HG03469 (cell line): ENCODE measurements at regions not wholly inside any gene's neighbourhood (a gene's known extent, or its start where the extent isn't known, plus 50 kb on each side); places are given as distances from the start of the nearest gene placed in this dataset.
"Not testable (repeated sequence)": the region's sequence is repeated elsewhere in the genome, so short reads cannot be mapped to it uniquely, and the experiment has no call there.

Experiments used
- ATAC-seq: cut with Tn5 transposase; IDR thresholded peaks from one replicate; pipeline ENCODE4 v1.9.1; 2021; ENCODE audit warnings: mild to moderate bottlenecking, moderate library complexity, moderate number of reproducible peaks; ENCODE audit not compliant: unreplicated experiment

- ATAC-seq = no peak
Measured at GRCh38 chr4:188989371-188989770, 850.1 kb downstream of the TRIML1 start.

GRCh38 chr4:188992706-188993105 lies 853.5 kb downstream of the TRIML1 start:
- no peak for ATAC-seq

- no peak for ATAC-seq
Measured at GRCh38 chr4:188993871-188994270, 854.6 kb downstream of the TRIML1 start.

GRCh38 chr4:189001283-189001970 lies 862.2 kb downstream of the TRIML1 start:
- no peak for ATAC-seq

- no peak for ATAC-seq
Measured at GRCh38 chr4:189001971-189002450, 862.8 kb downstream of the TRIML1 start.

- no peak for ATAC-seq
Measured at GRCh38 chr4:189002475-189002874, 863.2 kb downstream of the TRIML1 start.

- not testable (repeated sequence) for ATAC-seq
Measured at GRCh38 chr4:189010452-189011217, 871.4 kb downstream of the TRIML1 start.

GRCh38 chr4:189021831-189022230 lies 882.6 kb downstream of the TRIML1 start:
- ATAC-seq = no peak

GRCh38 chr4:189022440-189023035 lies 883.3 kb downstream of the TRIML1 start:
- no peak for ATAC-seq

GRCh38 chr4:189029976-189030504 lies 890.8 kb downstream of the TRIML1 start:
- ATAC-seq = no peak

GRCh38 chr4:189032606-189033338 lies 893.5 kb downstream of the TRIML1 start:
- no peak for ATAC-seq

GRCh38 chr4:189033801-189034347 lies 894.6 kb downstream of the TRIML1 start:
- no peak for ATAC-seq

GRCh38 chr4:189035091-189035490 lies 895.9 kb downstream of the TRIML1 start:
- no peak for ATAC-seq

GRCh38 chr4:189035654-189036053 lies 896.4 kb downstream of the TRIML1 start:
- ATAC-seq = no peak

- no peak for ATAC-seq
Measured at GRCh38 chr4:189036906-189037305, 897.7 kb downstream of the TRIML1 start.

- ATAC-seq = no peak
Measured at GRCh38 chr4:189046642-189047041, 894.0 kb upstream of the FRG1 start.

- ATAC-seq = no peak
Measured at GRCh38 chr4:189048119-189048518, 892.6 kb upstream of the FRG1 start.

GRCh38 chr4:189049682-189050081 lies 891.0 kb upstream of the FRG1 start:
- no peak for ATAC-seq

GRCh38 chr4:189050643-189051042 lies 890.0 kb upstream of the FRG1 start:
- ATAC-seq = no peak

GRCh38 chr4:189053621-189054020 lies 887.1 kb upstream of the FRG1 start:
- ATAC-seq = no peak

- no peak for ATAC-seq
Measured at GRCh38 chr4:189060104-189060503, 880.6 kb upstream of the FRG1 start.
